DND-41 (cell line): ENCODE measurements at regions not wholly inside any gene's neighbourhood (a gene's known extent, or its start where the extent isn't known, plus 50 kb on each side); places are given as distances from the start of the nearest gene placed in this dataset.

Experiments used
- EZH2 ChIP-seq: IDR thresholded peaks from 3 replicates; pipeline ENCODE4 v1.6.1; 2012; ENCODE audit warnings: borderline replicate concordance, low read depth, mild to moderate bottlenecking, moderate library complexity, low read length, inconsistent platforms; ENCODE audit not compliant: severe bottlenecking
- TF ChIP-seq, protein P1 (sequence below): IDR thresholded peaks from 2 replicates; pipeline ENCODE4 v1.5.1; 2012; ENCODE audit warnings: borderline replicate concordance, low read length, moderate library complexity, mild to moderate bottlenecking; ENCODE audit not compliant: poor library complexity, severe bottlenecking; ENCODE audit errors: extremely low read depth

DNA sequence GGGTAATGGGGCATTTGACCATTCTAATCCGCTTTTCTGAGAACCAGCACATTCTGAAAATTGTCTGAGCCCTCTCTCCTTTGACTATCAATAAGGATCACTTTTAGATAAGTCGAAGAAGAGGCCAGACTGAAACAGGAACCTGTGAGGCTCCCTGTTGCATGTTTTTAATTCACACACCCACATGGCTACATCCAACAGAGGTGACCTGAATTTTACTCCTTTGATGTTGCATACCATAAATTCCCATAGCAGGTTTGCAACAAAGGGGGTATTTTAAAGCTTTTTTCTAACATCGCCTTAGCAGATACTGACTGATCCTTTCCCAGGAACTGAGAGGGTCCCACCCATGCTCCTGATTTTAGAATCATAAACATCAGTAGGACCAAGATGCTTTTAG is 450.8 kb downstream of the USP25 start:
- TF ChIP-seq, protein P1, sequence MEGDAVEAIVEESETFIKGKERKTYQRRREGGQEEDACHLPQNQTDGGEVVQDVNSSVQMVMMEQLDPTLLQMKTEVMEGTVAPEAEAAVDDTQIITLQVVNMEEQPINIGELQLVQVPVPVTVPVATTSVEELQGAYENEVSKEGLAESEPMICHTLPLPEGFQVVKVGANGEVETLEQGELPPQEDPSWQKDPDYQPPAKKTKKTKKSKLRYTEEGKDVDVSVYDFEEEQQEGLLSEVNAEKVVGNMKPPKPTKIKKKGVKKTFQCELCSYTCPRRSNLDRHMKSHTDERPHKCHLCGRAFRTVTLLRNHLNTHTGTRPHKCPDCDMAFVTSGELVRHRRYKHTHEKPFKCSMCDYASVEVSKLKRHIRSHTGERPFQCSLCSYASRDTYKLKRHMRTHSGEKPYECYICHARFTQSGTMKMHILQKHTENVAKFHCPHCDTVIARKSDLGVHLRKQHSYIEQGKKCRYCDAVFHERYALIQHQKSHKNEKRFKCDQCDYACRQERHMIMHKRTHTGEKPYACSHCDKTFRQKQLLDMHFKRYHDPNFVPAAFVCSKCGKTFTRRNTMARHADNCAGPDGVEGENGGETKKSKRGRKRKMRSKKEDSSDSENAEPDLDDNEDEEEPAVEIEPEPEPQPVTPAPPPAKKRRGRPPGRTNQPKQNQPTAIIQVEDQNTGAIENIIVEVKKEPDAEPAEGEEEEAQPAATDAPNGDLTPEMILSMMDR: no peak
- no peak for TF ChIP-seq EZH2
